ENCODE measurements at regions not wholly inside any gene's neighbourhood (a gene's known extent, or its start where the extent isn't known, plus 50 kb on each side); places are given as distances from the start of the nearest gene placed in this dataset.

GRCh38 chr5:143987751-143988560 is 176.0 kb downstream of the HMHB1 start:
- TF ChIP-seq POLR2A (IDR thresholded peaks at IDR 0.05; ENCODE audit: low read depth, low read length) = no peak
- no peak for TF ChIP-seq POLR2AphosphoS5 (IDR thresholded peaks at IDR 0.05; ENCODE audit: low read depth, low read length)
- TF ChIP-seq TAF1 (IDR thresholded peaks at IDR 0.05; ENCODE audit: low read depth, low read length) = no peak
- no peak for TF ChIP-seq SPI1 (IDR thresholded peaks at IDR 0.05; ENCODE audit: low read depth, low read length)
- TF ChIP-seq PAX5 (IDR thresholded peaks at IDR 0.05; ENCODE audit: insufficient read depth, low read length, severe bottlenecking) = no peak

Measured in GM12891 (cell line).